ENCODE measurements at regions not wholly inside any gene's neighbourhood (a gene's known extent, or its start where the extent isn't known, plus 50 kb on each side); places are given as distances from the start of the nearest gene placed in this dataset.

DNA sequence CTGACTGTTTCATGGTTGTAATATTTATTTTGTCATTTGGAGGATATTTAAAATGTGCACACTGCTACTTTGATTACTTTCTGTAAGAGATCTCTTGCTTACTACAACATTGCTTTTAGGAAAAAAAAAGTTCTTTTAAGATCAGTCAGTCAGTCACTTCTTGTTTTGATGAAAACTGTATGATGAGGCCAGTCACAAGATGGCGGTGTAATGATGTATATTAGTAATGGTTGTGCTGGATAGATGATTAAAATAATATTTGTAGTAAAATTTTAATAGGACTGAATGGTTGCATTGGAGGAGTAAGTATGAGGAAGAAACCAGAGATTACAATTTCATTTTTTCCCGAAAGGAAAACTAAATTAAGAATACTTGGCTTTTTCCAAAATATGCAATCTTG is 2411.1 kb downstream of the PCDH9 start:
- Histone ChIP-seq H3K9me3 (ENCODE audit: severe bottlenecking) (no peaks in the 10 kb centered on the region), H3K36me3 (no peaks in the 10 kb centered on the region), H3K27me3 (ENCODE audit: insufficient read depth, low read depth, severe bottlenecking) (no peaks in the 10 kb centered on the region), H3K4me3 (ENCODE audit: low read depth, low read length) (no peak overlapping the region), H3K27ac (no peak overlapping the region)
- DNase-seq = no peak
- no peak for TF ChIP-seq CTCF (IDR thresholded peaks at IDR 0.05; ENCODE audit: low read depth, low read length)

GRCh38 chr13:64817691-64818090 is 2412.4 kb downstream of the PCDH9 start:
- Histone ChIP-seq H3K27ac (no peak overlapping the region), H3K36me3 (no peaks in the 10 kb centered on the region), H3K4me3 (ENCODE audit: low read depth, low read length) (no peak overlapping the region), H3K9me3 (ENCODE audit: severe bottlenecking) (no peaks in the 10 kb centered on the region), H3K27me3 (ENCODE audit: insufficient read depth, low read depth, severe bottlenecking) (no peaks in the 10 kb centered on the region)
- DNase-seq = no peak
- no peak for TF ChIP-seq CTCF (IDR thresholded peaks at IDR 0.05; ENCODE audit: low read depth, low read length)

DNA sequence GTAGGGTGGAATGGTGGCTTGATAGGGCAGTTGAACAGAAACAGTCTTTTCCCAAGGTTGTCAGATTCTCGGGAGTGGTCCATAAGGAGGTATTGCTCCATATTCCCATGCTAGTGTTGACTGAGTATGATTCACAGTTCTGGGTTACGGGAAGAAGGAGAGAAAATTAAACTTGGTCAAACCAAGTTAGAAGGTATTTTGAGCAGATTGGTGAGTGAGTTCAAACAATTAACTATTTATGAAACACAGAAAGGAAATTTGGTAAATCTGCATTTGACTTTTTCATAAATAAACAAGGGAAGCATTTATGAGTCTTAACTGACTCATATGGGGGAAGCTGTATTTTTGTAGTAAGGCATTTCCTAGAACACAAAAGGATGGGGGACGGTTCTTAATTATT is 2419.4 kb downstream of the PCDH9 start:
- Histone ChIP-seq H3K27me3 (ENCODE audit: insufficient read depth, low read depth, severe bottlenecking) (no peaks in the 10 kb centered on the region), H3K9me3 (ENCODE audit: severe bottlenecking) (no peaks in the 10 kb centered on the region), H3K27ac (no peak overlapping the region), H3K36me3 (no peaks in the 10 kb centered on the region), H3K4me3 (ENCODE audit: low read depth, low read length) (no peak overlapping the region)
- DNase-seq = no peak
- no peak for TF ChIP-seq CTCF (IDR thresholded peaks at IDR 0.05; ENCODE audit: low read depth, low read length)

DNA sequence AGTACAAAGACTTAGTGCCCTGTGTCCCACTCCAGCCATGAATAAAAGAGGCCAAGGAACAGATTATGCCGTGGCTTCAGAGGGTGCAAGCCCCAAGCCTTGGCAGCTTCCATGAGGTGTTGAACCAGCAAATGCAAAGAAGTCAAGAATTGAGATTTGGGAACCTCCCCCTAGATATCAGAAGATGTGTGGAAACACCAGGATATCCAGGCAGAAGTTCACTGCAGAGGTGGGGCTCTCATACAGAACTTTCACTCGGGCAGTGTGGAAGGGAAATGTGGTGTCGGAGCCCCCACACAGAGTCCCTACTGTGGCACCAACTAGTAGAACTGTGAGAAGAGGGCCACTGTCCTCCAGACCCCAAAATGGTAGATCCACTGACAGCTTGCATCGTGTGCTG is 2421.4 kb downstream of the PCDH9 start:
- no peak overlapping the region for H3K27ac ChIP-seq
- no peak for DNase-seq
- H3K27me3 ChIP-seq (ENCODE audit: insufficient read depth, low read depth, severe bottlenecking) = no peaks in the 10 kb centered on the region
- no peaks in the 10 kb centered on the region for H3K36me3 ChIP-seq
- H3K9me3 ChIP-seq (ENCODE audit: severe bottlenecking) = no peaks in the 10 kb centered on the region
- no peak overlapping the region for H3K4me3 ChIP-seq (ENCODE audit: low read depth, low read length)
- no peak for TF ChIP-seq CTCF (IDR thresholded peaks at IDR 0.05; ENCODE audit: low read depth, low read length)

DNA sequence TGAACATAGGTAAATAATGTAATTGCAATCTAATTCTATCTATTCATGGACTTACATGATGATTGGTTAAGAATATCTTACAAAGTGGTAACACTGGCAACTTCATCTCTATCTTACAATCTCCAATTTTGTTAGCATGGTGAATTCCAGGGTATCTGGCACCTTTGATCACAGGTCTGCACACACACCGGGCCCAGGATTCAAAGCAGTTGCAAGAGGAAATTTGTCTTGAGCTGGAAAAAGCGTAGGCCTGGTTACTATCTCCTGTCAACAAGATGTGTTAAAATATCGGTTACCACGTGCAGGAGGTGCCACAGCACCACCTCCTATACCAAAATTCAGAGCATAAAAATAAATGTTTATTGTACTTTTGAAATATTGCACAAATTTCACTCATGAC is 2428.4 kb downstream of the PCDH9 start:
- H3K9me3 ChIP-seq (ENCODE audit: severe bottlenecking) = no peaks in the 10 kb centered on the region
- no peak for TF ChIP-seq CTCF (IDR thresholded peaks at IDR 0.05; ENCODE audit: low read depth, low read length)

GRCh38 chr13:64798422-64798821 is 2431.7 kb downstream of the PCDH9 start:
- no peak for TF ChIP-seq CTCF (IDR thresholded peaks at IDR 0.05; ENCODE audit: low read depth, low read length)
- Histone ChIP-seq H3K36me3 (no peaks in the 10 kb centered on the region), H3K4me3 (ENCODE audit: low read depth, low read length) (no peak overlapping the region), H3K9me3 (ENCODE audit: severe bottlenecking) (no peaks in the 10 kb centered on the region), H3K27me3 (ENCODE audit: insufficient read depth, low read depth, severe bottlenecking) (no peaks in the 10 kb centered on the region), H3K27ac (no peak overlapping the region)
- no peak for DNase-seq

More for the DNA sequence above, 2428.4 kb downstream of the PCDH9 start:
- no peak for DNase-seq
- Histone ChIP-seq H3K4me3 (ENCODE audit: low read depth, low read length) (no peak overlapping the region), H3K36me3 (no peaks in the 10 kb centered on the region), H3K27ac (no peak overlapping the region), H3K27me3 (ENCODE audit: insufficient read depth, low read depth, severe bottlenecking) (no peaks in the 10 kb centered on the region)
